GM21619 (cell line): ENCODE measurements at regions not wholly inside any gene's neighbourhood (a gene's known extent, or its start where the extent isn't known, plus 50 kb on each side); places are given as distances from the start of the nearest gene placed in this dataset.
"Not testable (repeated sequence)": the region's sequence is repeated elsewhere in the genome, so short reads cannot be mapped to it uniquely, and the experiment has no call there.

Experiments
- ATAC-seq: cut with Tn5 transposase; IDR thresholded peaks from one replicate; pipeline ENCODE4 v1.9.1; 2021; ENCODE audit not compliant: unreplicated experiment

DNA sequence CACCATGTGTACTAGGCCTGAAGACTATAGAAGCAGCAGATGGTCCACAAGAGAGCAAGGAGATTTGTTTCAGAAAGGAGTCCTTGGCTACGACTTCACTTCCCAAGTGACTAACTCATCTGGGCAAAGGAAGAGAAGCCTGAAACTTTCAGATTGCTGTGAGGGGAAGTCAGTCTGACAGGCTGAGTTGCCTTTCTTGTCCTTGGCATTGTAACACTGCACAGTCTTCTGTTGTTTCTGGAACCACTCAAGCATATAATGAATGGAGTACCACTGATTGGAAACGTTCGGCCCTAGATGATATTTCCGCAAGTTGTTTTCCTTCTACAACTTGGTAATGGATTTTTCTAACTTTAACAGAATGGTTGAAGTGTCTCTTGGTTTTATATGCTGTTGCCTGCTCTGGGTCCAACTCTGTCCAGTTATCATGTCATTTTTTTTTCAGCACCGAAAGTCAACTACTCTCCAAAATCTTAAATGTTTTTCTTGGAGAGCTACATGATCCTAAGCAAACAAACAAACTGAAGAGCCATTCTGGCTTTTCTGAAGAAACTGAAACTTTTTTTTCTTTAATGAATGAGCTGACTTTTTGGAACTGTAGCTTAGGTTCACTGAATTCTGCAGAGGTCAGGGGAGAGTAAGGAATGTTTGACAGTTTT is 685.7 kb downstream of the MECOM start:
- ATAC-seq, result no peak

DNA sequence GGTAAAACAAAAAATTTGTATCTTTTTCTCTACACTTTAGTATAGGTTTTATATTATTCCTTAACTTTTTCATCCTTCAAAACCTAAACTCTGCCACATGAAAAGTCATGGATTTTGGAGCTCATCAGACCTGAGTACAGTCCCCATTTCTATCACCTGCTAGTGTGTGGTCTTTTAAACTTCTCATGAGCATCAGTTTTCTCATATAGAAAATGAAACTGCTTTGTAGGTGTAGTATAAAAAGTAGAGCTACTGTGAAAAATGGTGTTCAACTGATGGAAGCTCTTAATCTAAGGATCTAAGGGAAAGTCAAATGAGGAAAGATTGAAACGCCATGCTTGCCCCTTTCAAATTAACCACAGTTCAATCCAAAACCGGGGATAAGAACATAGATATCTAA is 686.5 kb downstream of the MECOM start:
- ATAC-seq, result no peak

DNA sequence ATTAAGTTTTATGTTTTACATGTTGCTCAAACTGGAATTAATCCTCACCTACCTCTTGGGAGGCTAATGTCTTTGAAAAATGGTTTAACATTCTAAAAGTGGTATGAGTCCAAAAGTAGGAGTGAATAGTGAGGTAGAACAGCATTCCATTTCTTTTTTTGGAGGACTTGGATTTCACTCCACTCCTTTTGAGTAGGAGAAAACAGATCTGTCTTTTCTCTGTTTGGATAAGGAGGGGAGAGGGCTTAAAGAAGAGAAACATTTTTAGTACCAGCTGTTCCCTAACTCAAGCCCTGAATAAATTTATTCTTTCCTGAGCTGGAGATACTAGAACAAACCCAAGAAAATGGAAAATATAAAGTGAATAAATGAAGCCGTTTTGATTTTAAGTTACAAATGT is 687.9 kb downstream of the MECOM start:
- ATAC-seq, result no peak

DNA sequence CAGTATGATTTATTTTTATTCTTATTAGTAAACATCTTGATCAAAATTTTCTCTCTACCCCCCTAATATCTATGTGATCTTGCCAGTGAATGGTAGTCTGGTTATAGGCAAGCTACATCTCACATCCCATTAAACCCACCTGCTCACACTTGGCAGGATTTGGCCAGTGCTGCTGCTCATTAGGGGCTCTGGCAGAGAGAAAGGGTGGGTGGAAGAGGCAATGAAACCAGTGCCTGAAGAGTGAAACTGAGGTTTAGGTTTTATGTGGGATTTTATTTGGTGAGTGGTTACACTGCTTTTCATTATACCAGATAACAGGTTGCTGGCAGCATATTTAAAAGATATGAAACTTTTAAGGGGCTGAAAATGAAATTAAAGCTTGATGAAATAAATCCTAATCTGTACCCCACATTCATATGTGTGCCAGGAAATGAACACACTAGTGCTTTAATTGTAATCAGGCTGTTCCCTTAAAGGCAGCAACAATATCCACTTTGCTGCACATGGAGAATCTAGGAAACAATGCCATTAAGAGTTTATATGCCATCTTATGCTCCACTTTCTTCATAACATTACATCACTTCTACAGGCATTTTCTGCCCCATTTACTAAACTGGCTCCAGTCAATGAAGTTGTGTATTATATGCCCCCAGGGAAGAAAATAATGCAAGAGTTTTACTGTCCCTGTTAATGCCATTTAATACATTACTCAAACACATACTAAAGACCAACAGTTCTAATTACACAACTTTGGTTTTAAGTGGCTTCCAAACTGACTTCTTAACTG is 688.7 kb downstream of the MECOM start:
- ATAC-seq, result no peak

DNA sequence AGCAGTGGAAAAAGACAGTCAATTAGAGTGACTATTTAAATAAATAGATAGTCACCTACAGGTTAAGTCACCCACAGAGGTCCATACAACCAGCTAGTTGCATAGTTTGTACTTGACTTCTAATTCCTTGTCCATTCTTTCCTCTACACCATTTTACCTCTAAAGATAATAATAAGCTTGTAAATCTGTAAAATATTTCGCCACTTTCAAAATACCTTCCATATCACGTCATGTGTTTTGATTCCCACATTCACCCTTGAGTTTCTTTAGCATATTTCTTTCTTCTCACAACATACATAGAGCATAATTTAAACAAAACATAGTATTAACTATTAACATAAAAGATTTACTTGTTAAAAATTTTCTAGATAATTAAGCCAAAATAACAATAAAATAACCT is 689.6 kb downstream of the MECOM start:
- ATAC-seq, result no peak

DNA sequence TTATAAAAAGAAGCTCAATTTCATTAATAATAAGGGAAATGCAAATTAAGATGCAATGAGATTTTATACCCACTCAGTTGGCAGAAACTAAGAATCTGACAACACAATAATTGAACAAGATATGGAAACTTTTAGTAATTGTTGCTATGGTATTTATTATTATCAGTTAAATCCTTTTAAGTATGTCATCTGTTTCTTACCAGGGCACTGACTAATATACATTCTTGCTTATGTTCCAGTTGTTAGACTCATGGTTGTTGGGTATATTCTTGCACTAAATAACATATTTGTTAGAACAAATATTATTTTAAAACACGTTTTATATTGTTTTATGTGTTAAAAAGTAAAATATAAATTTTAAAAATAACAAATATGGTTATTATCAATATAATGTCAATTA is 690.3 kb downstream of the MECOM start:
- ATAC-seq, result no peak

DNA sequence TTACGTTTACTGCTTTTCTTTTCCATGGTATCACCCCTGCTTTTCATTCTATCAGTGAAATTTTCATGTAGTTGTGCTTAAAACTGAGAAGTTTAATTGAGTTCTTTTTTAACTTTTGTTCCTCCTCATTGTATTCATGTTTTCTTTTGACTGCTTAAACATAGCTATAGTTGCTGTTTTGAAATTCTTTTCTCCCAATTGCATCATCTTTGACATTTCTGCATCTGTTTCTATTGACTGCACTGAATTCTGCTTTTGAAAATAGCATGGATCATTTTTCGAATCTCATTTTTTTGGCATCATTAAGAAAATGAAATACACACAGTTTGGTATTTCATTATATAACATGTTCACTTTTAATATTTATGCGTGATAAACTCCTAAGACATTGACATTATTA is 694.9 kb downstream of the MECOM start:
- no peak for ATAC-seq

DNA sequence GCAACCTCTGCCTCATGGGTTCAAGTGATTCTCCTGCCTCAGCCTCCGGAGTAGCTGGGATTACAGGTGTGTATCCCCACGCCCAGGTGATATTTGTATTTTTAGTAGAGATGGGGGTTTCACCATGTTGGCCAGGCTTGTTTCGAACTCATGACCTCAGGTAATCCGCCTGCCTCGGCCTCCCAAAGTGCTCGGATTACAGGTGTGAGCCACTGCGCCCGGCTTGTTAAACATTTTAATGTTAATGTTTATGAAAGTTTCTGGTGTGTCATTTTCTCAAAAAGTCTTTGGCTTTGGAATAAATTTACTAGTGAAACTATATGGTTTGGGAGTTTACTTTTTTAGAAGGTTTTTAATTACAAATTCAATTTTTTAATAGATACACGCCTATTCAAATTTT is 698.8 kb downstream of the MECOM start:
- ATAC-seq, result no peak

DNA sequence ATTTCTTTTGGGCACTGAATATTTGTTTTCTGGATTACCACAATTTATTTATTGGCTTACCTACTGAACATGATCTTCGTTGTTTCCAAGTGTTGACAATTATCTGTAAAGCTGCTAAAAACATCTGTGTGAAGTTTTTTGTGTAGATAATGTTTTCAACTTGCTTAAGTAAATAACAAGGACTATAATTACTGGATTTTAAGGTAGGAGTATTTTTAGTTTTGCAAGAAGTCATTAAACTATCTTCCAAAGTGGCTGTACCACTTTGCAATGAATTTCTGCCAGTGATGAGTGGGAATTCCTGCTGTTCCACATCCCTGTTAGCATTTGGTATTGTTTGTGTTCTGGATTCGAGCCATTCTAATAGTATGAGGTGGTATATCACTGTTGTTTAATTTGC is 702.2 kb downstream of the MECOM start:
- ATAC-seq, result no peak

DNA sequence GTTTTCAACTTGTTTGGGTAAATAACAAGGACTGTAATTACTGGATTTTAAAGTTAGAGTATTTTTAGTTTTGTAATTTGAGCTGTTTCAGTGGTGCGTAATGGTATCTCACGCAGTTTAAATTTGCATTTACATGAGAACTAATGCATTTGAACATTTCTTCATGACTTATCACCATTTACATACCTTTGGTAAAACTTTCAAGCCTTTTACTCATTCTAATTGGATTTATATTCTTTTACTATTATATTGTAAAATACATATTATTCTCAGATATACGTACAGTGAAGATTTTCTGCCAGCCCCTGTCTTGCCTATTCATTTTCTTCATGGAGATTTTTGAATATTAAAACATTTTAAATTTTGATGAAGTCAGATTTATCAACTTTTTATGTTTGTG is 703.8 kb downstream of the MECOM start:
- ATAC-seq, result no peak

DNA sequence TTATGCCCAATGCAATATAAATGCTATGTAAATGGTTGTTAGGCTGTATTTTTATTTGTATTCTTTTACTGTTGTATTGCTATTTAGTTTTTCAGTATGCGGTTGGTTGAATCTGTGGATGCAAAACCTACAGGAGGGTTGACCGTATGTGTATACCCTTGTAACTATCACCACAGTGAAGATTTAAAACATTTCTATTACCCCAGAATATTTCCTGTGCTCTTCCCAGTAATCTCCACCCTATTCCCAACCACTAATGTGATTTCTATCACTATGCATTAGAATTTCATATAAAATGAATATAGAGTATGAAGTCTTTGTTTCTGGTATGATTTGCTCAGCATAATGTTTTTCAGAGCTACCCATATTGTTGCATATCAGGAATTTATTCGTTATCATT is 705.0 kb downstream of the MECOM start:
- ATAC-seq, result no peak

DNA sequence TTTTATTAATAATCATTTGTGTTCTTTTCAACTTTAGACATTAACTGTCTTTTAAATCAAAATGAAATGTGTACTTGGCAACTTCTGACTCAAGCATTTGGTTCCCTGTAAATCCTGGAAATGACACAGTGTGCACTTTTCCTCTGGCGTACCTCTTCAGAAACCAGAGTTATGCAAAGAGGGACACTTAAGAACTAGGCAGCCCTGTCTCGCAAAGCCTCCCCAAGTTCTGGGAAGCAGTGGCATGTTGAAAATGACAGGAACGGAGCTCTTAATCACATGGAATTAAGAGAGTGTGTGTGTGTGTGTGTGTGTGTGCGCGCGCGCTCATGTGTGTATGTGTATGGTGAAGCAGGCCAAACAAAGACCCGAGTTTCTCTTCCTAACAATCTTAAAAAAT is 707.4 kb downstream of the MECOM start:
- ATAC-seq, result no peak

DNA sequence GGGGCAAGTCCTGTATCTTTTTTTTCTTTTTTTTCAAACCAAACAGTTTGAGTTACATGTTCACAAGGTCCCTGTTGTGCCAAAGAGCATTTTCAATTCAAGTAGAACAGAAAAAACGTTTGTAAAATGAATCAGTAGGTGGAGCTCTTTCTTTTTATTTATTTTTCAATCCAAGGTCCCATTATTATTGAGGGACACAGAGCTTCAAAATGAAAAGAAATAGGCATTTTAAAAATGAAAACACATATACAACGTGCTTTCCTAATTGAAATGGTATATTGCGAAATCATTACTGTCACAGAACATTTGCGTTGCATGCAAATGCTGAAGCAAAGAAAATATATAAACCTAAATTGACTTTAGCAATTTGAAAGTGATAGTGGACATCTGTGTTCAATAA is 711.0 kb downstream of the MECOM start:
- no peak for ATAC-seq

DNA sequence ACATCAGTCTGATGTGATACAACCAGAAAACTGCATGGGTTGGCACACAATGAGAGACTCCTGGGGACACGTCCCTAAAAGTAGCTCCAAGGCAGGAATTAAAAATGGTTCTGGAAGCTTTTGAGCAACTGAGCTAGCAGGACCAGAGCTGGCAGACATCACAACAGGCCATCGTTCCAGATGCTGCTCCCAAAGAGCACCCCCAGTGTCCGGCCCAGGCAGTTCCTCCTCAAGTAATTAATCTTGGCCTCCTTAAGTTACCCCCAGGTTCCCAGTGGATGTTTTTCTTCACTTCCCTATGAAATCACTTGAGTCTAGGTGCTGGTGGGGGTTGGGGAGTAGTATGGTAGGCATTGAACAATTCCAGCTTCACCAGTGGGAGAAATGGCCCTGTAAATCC is 711.6 kb downstream of the MECOM start:
- ATAC-seq, result no peak

DNA sequence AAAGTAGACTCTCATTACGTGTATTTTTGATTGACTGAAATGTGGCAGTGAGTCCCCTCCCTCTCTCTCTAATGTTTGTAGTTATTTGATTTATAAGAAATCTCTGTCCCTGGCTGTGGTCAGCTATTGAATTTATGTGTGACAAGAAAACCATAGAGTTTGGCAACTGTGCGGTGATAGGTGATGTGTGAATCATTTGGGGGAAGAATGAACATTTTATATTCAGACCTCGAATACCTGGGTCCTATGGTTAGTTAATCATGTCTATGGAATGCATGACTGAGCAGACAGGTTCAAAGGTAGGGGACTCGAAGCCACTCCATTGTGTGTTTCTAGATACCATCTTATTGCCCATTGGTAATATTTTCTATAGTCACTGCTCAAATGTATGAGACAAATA is 712.1 kb downstream of the MECOM start:
- ATAC-seq, result no peak

DNA sequence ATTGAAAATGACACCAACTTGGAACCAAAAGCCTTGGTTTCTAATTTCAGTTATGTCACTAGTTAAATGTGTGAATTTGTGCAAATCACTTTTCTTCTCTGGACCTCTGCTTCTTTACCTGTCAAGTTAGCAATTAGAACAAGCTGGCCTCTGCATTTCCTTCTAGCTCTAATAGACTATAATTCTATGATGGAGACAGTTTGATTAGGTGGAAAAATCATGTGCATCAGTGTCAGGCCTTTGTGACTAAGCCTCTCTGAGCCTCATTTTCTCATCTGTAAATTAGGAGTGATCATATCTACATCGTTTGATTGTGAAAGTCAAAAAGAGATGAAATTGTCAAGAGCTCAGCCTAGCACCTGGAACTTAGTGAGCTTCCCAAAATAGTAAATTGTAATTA is 712.9 kb downstream of the MECOM start:
- no peak for ATAC-seq

DNA sequence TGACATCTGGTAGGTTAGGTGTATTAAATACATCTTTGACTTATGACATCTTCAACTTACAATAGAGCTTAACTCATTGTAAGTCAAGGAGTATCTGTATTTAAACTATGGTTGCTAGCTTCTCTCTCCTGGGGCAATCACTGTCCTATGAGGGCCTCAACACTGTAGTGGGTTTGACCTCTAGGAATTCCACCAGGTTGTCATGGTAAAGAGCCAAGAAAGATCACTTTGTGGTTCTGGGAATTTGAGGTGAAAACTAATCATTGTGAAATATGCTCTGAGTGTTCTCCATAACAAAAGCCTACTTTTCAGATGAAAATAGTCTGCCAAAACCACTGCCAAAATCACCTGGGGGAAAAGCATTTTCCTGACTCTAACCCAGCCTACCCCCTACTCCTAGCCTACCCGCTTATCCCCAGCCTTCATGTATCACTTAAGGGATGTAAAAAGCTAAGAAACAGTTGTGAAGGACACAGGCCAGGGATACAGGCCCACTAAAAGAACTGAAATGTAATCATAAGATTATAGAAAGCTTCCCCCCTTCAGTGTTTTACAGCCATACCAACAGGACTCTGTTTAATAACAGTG is 723.8 kb downstream of the MECOM start:
- no peak for ATAC-seq

DNA sequence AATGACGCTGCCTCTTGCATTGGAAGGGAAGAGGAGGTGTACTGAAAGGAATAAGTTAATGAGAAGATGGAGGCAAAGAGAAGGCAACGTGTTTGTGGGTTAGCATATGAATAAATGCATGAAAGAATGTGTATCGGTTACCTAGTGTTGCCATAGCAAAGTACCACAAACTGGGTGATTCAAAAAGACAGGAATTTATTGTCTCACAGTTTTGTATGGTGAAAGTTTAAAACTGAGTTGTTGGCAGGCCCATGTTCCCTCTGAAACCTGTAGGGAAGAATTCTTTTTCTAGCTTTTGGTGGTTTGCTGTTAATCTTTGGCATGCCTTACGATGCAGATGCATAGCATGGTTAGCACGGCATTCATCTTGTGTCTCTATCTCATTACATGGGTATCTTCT is 729.9 kb downstream of the MECOM start:
- ATAC-seq, result no peak

DNA sequence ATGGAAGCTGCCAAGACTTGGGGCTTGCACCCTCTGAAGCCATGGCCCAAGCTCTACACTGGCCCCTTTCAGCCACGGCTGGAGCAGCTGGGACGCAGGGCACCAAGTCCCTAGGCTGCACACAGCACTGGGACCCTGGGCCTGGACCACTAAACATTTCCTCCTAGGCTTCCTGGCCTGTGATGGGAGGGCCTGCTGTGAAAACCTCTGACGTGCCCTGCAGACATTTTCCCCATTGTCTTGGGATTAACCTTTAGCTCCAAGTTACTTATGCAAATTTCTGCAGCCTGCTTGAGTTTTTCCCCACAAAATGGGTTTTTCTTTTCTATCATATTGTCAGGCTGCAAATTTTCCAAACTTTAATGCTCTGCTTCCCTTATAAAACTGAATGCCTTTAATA is 733.5 kb downstream of the MECOM start:
- ATAC-seq, result not testable (repeated sequence)

DNA sequence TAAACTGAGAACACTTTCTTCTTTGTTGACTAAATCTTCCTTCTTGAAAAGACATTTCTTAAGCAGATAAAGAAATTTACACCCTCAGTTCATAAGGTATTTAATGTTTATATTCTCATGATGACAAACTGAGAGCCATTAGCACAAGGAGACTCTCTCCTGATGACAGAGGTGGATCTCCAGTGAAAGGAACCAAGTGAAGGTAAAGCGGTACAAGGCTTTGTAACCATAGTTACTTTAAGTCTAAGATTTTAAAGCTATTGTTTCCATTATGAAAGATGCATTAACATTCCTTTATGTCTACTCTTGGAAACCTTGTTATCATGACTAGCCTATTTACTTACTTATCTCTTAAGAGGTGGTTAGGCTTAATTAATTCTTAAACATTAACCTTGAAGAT is 737.1 kb downstream of the MECOM start:
- ATAC-seq, result no peak

DNA sequence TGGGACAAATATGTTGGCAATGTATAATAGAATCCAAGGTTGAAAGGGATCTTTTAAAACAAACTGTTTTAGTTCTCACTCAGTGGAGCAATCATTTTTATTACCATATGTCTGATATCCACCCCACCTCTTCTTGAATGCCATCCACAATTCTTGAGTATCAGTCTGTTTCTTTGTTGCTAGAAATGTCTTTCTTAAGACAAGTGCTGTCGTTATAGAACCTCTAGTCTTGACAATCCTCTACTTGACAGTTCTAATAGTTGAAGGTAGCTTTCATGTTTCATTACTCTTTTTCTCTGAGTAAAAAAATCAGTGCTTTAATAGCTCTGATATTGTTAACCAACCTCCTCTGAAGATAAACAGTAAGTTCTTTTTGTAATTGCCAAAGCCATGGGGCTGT is 737.9 kb downstream of the MECOM start:
- ATAC-seq, result no peak

DNA sequence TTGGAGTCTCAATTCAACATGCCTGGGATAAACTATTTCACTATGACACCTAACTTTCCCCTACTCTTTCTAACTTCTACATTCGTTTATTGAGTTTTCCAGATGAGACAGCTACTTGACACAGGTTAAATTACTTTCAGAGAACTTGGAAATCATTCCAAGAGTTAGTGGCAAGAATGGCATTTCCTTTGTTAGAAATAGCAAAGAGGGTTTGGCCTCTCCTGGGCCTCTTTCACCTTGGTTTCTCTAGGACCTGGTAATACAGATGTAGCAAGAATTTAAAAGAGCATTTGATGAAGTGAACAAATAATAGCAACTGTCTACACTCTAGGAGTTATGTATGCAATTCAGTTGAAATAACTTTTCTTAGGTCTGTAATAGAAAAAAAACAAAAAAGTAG is 748.9 kb downstream of the MECOM start:
- ATAC-seq, result no peak

DNA sequence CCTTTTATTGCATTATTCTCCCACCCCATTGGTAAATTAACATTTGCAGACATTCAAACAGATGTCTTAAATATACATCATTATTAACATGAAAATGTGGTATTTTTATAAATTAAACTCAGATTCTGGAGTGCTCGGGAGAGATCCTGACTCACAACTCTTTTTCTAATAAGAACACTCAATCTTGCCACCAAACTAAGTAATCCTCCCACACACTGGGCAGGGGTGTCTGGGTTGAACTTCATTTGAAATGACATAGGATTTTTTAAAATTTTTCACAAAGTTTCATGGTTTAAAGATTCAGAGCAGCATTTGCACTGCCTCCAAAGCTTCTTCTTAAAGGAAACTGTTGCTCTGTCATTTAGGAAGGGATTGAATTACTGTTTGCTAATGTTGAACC is 754.3 kb downstream of the MECOM start:
- ATAC-seq, result no peak
